H9 (cell line): ENCODE measurements at regions not wholly inside any gene's neighbourhood (a gene's known extent, or its start where the extent isn't known, plus 50 kb on each side); places are given as distances from the start of the nearest gene placed in this dataset.

Experiments
- DNase-seq: peaks from one replicate; pipeline ENCODE4 v3.0.0-alpha.2; 2017
- H2AFZ ChIP-seq: one replicate; pipeline ENCODE4 v1.6.1; 2013; ENCODE audit warnings: mild to moderate bottlenecking, low read length, control low read depth, moderate library complexity
- H2AK5ac ChIP-seq: 2 replicates; pipeline ENCODE4 v1.6.1; 2013; ENCODE audit warnings: low read length, control low read depth, mixed read lengths; ENCODE audit not compliant: insufficient read length
- H2BK120ac ChIP-seq: one replicate; pipeline ENCODE4 v1.6.1; 2013; ENCODE audit warnings: low read depth, mild to moderate bottlenecking, low read length, control low read depth, inconsistent platforms; ENCODE audit not compliant: poor library complexity, severe bottlenecking
- H2BK12ac ChIP-seq: 2 replicates; pipeline ENCODE4 v1.6.1; 2013; ENCODE audit warnings: low read length, control low read depth, mixed read lengths, low read depth; ENCODE audit not compliant: insufficient read length
- H2BK15ac ChIP-seq: 2 replicates; pipeline ENCODE4 v1.6.1; 2013; ENCODE audit warnings: low read depth, low read length, control low read depth
- H2BK20ac ChIP-seq: one replicate; pipeline ENCODE4 v1.6.1; 2013; ENCODE audit warnings: low read depth, mild to moderate bottlenecking, low read length, control low read depth, inconsistent platforms; ENCODE audit not compliant: poor library complexity, severe bottlenecking
- H2BK5ac ChIP-seq: 2 replicates; pipeline ENCODE4 v1.6.1; 2013; ENCODE audit warnings: low read length, control low read depth, mixed read lengths; ENCODE audit not compliant: insufficient read length
- H3K14ac ChIP-seq: 2 replicates; pipeline ENCODE4 v1.6.1; 2013; ENCODE audit warnings: low read length, control low read depth; ENCODE audit not compliant: insufficient read depth
- H3K18ac ChIP-seq: 2 replicates; pipeline ENCODE4 v1.6.1; 2013; ENCODE audit warnings: low read depth, mild to moderate bottlenecking, mixed read lengths, low read length, control low read depth; ENCODE audit not compliant: insufficient read length
- H3K23ac ChIP-seq: 2 replicates; pipeline ENCODE4 v1.6.1; 2013; ENCODE audit warnings: low read length, control low read depth, mixed read lengths, low read depth; ENCODE audit not compliant: insufficient read length
- H3K23me2 ChIP-seq: 2 replicates; pipeline ENCODE4 v1.6.1; 2013; ENCODE audit warnings: low read depth, mild to moderate bottlenecking, mixed read lengths, low read length, control low read depth; ENCODE audit not compliant: insufficient read length, poor library complexity, severe bottlenecking
- H3K27ac ChIP-seq: 2 replicates; pipeline ENCODE4 v1.5.1; 2013; ENCODE audit warnings: low read length, control low read depth, mixed read lengths, low read depth; ENCODE audit not compliant: insufficient read length
- H3K27me3 ChIP-seq: 2 replicates; pipeline ENCODE4 v1.6.1; 2013; ENCODE audit warnings: low read length, control low read depth, inconsistent platforms; ENCODE audit not compliant: insufficient read depth
- H3K4ac ChIP-seq: 2 replicates; pipeline ENCODE4 v1.6.1; 2013; ENCODE audit warnings: low read depth, mild to moderate bottlenecking, control low read depth, inconsistent platforms, low read length, moderate library complexity
- H3K4me1 ChIP-seq: 2 replicates; pipeline ENCODE4 v1.6.1; 2013; ENCODE audit warnings: low read length, control low read depth, inconsistent platforms; ENCODE audit not compliant: insufficient read depth
- H3K4me2 ChIP-seq: 2 replicates; pipeline ENCODE4 v1.6.1; 2013; ENCODE audit warnings: low read length, control low read depth, mixed read lengths; ENCODE audit not compliant: insufficient read length, insufficient read depth
- H3K56ac ChIP-seq: 2 replicates; pipeline ENCODE4 v1.6.1; 2013; ENCODE audit warnings: low read depth, mild to moderate bottlenecking, mixed read lengths, low read length, control low read depth; ENCODE audit not compliant: insufficient read length
- H3K79me1 ChIP-seq: 2 replicates; pipeline ENCODE4 v1.6.1; 2013; ENCODE audit warnings: low read depth, mild to moderate bottlenecking, moderate library complexity, low read length, control low read depth, inconsistent platforms; ENCODE audit not compliant: insufficient read depth, poor library complexity, severe bottlenecking
- H3K79me2 ChIP-seq: 2 replicates; pipeline ENCODE4 v1.6.1; 2013; ENCODE audit warnings: low read length, control low read depth, inconsistent platforms; ENCODE audit not compliant: insufficient read depth
- H3K9ac ChIP-seq: 2 replicates; pipeline ENCODE4 v1.6.1; 2013; ENCODE audit warnings: low read length, control low read depth, mixed read lengths; ENCODE audit not compliant: insufficient read length; ENCODE audit errors: extremely low read depth
- H3K9me3 ChIP-seq: one replicate; pipeline ENCODE4 v1.6.1; 2013; ENCODE audit warnings: low read depth, low read length, inconsistent platforms; ENCODE audit not compliant: control insufficient read depth
- H3T11ph ChIP-seq: one replicate; pipeline ENCODE4 v1.6.1; 2013; ENCODE audit warnings: mild to moderate bottlenecking, low read length, control low read depth, inconsistent platforms
- H4K20me1 ChIP-seq: one replicate; pipeline ENCODE4 v1.6.1; 2013; ENCODE audit not compliant: control insufficient read depth, insufficient read length, insufficient read depth
- H4K5ac ChIP-seq: 2 replicates; pipeline ENCODE4 v1.6.1; 2013; ENCODE audit warnings: low read depth, mild to moderate bottlenecking, mixed read lengths, low read length, control low read depth; ENCODE audit not compliant: insufficient read length
- H4K8ac ChIP-seq: replicated peaks from 2 replicates; pipeline ENCODE4 v1.6.1; 2013; ENCODE audit warnings: low read length, control low read depth, mixed read lengths, low read depth; ENCODE audit not compliant: insufficient read length
- H4K91ac ChIP-seq: 2 replicates; pipeline ENCODE4 v1.6.1; 2013; ENCODE audit warnings: low read depth, mild to moderate bottlenecking, moderate library complexity, mixed read lengths, low read length, control low read depth; ENCODE audit not compliant: insufficient read length
- H3K27ac Mint-ChIP-seq, 3 experiments: 2 replicates in 2 of 3; 3 replicates in 1 of 3; pipeline ENCODE4 v1.8.0; 2020 to 2021; ENCODE audit warnings: mixed read lengths in 3 of 3, mild to moderate bottlenecking in 1 of 3, moderate library complexity in 1 of 3
- H3K27me3 Mint-ChIP-seq: 2 replicates; pipeline ENCODE4 v1.8.0; 2021; ENCODE audit warnings: low read depth, mild to moderate bottlenecking, moderate library complexity, mixed read lengths
- H3K36me3 Mint-ChIP-seq, 3 experiments: 2 replicates in 2 of 3; 3 replicates in 1 of 3; pipeline ENCODE4 v1.8.0; 2020 to 2021; ENCODE audit warnings: low read depth in 3 of 3, mixed read lengths in 3 of 3; ENCODE audit not compliant: insufficient read depth in 1 of 3
- H3K4me1 Mint-ChIP-seq, 2 experiments: 2 replicates each; pipeline ENCODE4 v1.8.0; 2020; ENCODE audit warnings: mixed read lengths in 2 of 2
- H3K4me3 Mint-ChIP-seq, 2 experiments: 2 replicates in 1 of 2; 3 replicates in 1 of 2; pipeline ENCODE4 v1.8.0; 2020 to 2021; ENCODE audit warnings: mild to moderate bottlenecking in 2 of 2, mixed read lengths in 2 of 2, moderate library complexity in 1 of 2
- H3K9me3 Mint-ChIP-seq, 2 experiments: 2 replicates in 1 of 2; 3 replicates in 1 of 2; pipeline ENCODE4 v1.8.0; 2020; ENCODE audit warnings: mild to moderate bottlenecking in 2 of 2, mixed read lengths in 2 of 2, moderate library complexity in 1 of 2
- WGBS: extraction: QIAGEN DNeasy Blood & Tissue Kit; methylation state at CpG from one replicate; pipeline ENCODE4 v1.1.7; 2013; ENCODE audit warnings: missing lambda C conversion rate, low lambda C conversion rate, mixed read lengths; ENCODE audit not compliant: insufficient read length; ENCODE audit errors: extremely low coverage; 5-methylcytosine and 5-hydroxymethylcytosine counted together
- TF ChIP-seq, protein P1 (sequence below): fragments of 200-600 bp; sonication (generic); conservative IDR thresholded peaks from 3 replicates; pipeline ENCODE4 v1.8.0; 2021; ENCODE audit warnings: antibody characterized with exemption, mild to moderate bottlenecking

DNA sequence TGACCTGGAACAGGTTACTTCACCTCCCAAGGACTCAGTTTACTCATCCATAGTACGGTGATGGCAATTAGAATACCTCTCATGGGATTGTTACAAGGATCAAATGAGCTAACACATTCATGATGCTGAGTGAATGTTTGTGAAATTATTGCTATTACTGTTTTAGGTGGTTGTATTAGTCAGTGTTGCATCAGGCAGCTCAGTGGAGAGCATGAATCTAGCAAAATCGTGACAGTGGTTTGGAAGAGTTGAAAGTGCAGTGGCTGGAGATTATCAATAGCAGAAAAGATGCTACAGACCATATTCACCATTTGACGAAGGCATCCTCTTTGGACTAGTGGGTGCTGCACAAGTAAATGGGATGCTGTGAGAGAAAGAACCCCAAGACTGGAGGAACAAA lies 50.4 kb upstream of the CTNNBL1 start:
- H3K23ac ChIP-seq, result no peak overlapping the region
- H3K4me3 Mint-ChIP-seq, result no peak overlapping the region
- no peak overlapping the region for H2BK12ac ChIP-seq
- H3K14ac ChIP-seq, result no peak overlapping the region
- no peaks in the 10 kb centered on the region; the same call in 1 of the 2 replicates for H3K27me3 ChIP-seq
- no peak overlapping the region for H3K4me2 ChIP-seq
- no peak overlapping the region for H2BK5ac ChIP-seq
- H3K36me3 Mint-ChIP-seq, result no peaks in the 10 kb centered on the region
- no peak overlapping the region for H3K27ac ChIP-seq
- TF ChIP-seq, protein P1, sequence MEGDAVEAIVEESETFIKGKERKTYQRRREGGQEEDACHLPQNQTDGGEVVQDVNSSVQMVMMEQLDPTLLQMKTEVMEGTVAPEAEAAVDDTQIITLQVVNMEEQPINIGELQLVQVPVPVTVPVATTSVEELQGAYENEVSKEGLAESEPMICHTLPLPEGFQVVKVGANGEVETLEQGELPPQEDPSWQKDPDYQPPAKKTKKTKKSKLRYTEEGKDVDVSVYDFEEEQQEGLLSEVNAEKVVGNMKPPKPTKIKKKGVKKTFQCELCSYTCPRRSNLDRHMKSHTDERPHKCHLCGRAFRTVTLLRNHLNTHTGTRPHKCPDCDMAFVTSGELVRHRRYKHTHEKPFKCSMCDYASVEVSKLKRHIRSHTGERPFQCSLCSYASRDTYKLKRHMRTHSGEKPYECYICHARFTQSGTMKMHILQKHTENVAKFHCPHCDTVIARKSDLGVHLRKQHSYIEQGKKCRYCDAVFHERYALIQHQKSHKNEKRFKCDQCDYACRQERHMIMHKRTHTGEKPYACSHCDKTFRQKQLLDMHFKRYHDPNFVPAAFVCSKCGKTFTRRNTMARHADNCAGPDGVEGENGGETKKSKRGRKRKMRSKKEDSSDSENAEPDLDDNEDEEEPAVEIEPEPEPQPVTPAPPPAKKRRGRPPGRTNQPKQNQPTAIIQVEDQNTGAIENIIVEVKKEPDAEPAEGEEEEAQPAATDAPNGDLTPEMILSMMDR, result no peak
- no peaks in the 10 kb centered on the region for H3K4me1 ChIP-seq
- H2BK120ac ChIP-seq, result no peak overlapping the region
- H3K27ac Mint-ChIP-seq, result no peak overlapping the region
- no peak overlapping the region for H4K91ac ChIP-seq
- peaks cover 22% of the 10 kb centered on the region for H3K27me3 Mint-ChIP-seq
- H2AK5ac ChIP-seq, result no peak overlapping the region
- H3K9me3 ChIP-seq, result no peaks in the 10 kb centered on the region
- H3T11ph ChIP-seq, result no peak overlapping the region
- H3K4ac ChIP-seq, result no peak overlapping the region
- no peaks in the 10 kb centered on the region for H3K23me2 ChIP-seq
- H2BK15ac ChIP-seq, result no peak overlapping the region
- no peak overlapping the region for H4K5ac ChIP-seq
- H3K18ac ChIP-seq, result no peak overlapping the region
- H4K20me1 ChIP-seq, result no peaks in the 10 kb centered on the region
- peaks cover 0 to 2% of the 10 kb centered on the region in 2 experiments; a peak in 2 of 5 replicates for H3K9me3 Mint-ChIP-seq
- no peak overlapping the region for H3K9ac ChIP-seq
- H4K8ac ChIP-seq, result no peak overlapping the region
- DNase-seq, result no peak
- no peak overlapping the region for H2AFZ ChIP-seq
- H3K4me1 Mint-ChIP-seq, result peaks cover 0 to 2% of the 10 kb centered on the region in 2 experiments; a peak in 1 of 4 replicates
- no peaks in the 10 kb centered on the region for H3K79me1 ChIP-seq
- WGBS, result no CpG with 5 or more reads among the region's 3 CpGs
- H2BK20ac ChIP-seq, result no peak overlapping the region
- no peak overlapping the region for H3K56ac ChIP-seq
- H3K79me2 ChIP-seq, result no peaks in the 10 kb centered on the region
